ENCODE measurements at regions not wholly inside any gene's neighbourhood (a gene's known extent, or its start where the extent isn't known, plus 50 kb on each side); places are given as distances from the start of the nearest gene placed in this dataset.
"Not testable (repeated sequence)": the region's sequence is repeated elsewhere in the genome, so short reads cannot be mapped to it uniquely, and the experiment has no call there.

DNA sequence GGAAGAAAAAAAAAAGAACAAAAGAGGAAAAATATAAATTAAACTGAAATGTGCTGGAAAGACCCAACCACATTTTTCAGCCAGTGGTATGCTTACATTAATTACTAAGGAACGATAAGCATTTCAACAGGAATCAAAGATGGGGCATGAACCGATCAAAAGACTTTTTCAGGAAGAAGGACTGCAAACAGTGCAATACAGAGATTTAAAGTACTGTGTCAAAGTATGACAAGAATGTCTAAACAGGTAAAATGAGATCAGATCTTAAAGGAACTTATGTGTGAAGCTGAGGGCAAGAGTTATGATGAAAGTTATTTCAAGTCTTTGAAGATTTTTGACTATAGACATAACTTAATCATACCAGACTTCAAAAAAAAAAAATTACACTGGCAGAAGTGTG lies 1761.8 kb downstream of the SLITRK5 start:
- Histone ChIP-seq H3K27me3 (ENCODE audit: insufficient read depth, low read length) (no peaks in the 10 kb centered on the region), H3K4me3 (ENCODE audit: low read length) (no peak overlapping the region), H3K4me1 (ENCODE audit: insufficient read depth, low read length) (no peaks in the 10 kb centered on the region), H3K9me3 (ENCODE audit: low read depth, low read length) (no peaks in the 10 kb centered on the region)

DNA sequence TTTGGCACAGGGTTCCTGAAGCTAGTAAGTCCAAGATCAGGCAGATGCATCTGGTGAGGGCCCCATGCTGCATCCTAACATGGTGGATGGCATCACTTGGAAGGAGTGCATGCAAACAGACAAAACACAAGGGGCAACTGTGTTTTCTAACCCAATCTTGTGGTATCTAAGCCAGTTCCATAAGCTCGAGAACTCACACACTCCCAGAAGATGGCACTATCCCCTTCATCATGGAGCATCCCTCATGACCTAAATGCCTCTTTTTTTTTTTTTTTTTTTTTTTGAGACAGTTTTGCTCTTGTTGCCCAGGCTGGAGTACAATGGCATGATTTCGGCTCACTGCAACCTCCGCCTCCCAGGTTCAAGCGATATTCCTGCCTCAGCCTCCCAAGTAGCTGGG lies 1763.5 kb downstream of the SLITRK5 start:
- H3K4me3 ChIP-seq (ENCODE audit: low read length); H3K27me3 ChIP-seq (ENCODE audit: insufficient read depth, low read length); H3K9me3 ChIP-seq (ENCODE audit: low read depth, low read length); H3K4me1 ChIP-seq (ENCODE audit: insufficient read depth, low read length): not testable (repeated sequence)

DNA sequence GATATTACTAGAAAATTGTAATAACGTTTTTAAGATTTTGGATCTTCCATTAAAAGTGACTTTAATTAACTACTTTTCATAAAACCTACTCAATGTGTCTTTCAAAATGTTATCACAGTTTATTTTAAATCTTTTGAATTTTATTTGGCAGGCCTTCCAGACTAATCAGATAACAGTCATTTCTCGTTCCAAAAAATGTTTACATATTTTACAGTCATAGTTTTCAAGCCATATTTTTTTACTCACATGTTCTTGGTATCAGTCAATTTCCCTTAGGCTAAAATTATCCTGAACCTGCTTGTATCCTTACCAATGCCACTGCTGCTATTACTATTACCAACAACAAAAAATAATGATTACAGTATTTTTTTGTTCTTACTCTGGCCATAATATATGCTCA lies 1783.5 kb downstream of the SLITRK5 start:
- no peak overlapping the region for H3K4me3 ChIP-seq (ENCODE audit: low read length)
- H3K27me3 ChIP-seq (ENCODE audit: insufficient read depth, low read length) = no peaks in the 10 kb centered on the region

DNA sequence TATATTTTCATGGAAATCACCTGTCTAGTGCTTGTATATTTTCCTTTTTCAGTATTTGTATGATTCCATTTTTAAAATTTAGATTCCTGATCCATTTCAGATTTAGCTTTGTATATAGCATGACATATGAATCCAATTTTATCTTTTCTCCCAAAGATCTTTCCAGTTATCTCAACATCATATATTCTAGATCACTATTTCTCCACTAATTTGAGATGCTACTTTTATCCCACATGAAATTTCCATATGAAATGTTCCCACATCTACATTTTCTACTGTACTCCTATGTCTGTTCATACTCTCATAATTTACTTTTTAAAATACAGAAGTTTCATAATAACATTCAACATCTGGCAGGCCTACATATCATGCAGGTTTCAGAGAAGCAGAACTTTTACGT lies 1784.1 kb downstream of the SLITRK5 start:
- Histone ChIP-seq H3K4me3 (ENCODE audit: low read length) (no peak overlapping the region), H3K27me3 (ENCODE audit: insufficient read depth, low read length) (no peaks in the 10 kb centered on the region)

More for the DNA sequence above, 1783.5 kb downstream of the SLITRK5 start:
- H3K4me1 ChIP-seq (ENCODE audit: insufficient read depth, low read length) = no peaks in the 10 kb centered on the region
- H3K9me3 ChIP-seq (ENCODE audit: low read depth, low read length) = peaks cover 8% of the 10 kb centered on the region

DNA sequence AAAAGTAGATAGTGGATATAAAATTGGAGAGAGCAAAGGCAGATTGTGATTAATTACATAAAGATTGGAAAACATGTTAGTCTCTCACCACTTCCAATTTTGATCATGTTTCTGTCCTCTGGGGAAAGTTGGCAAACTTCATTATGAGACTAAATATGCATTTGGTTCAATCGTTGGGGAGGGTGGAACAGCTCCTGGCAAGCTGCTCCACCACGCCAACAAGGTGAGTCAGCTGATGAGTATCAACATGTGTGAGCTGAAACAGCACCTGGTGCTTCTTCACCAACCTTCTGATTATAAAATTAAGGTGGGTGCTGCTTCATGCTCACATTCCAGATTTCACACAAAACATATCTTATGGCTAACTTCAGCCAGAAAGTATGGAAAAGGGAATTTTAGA lies 1784.6 kb downstream of the SLITRK5 start:
- no peaks in the 10 kb centered on the region for H3K4me1 ChIP-seq (ENCODE audit: insufficient read depth, low read length)
- H3K4me3 ChIP-seq (ENCODE audit: low read length) = no peak overlapping the region
- no peaks in the 10 kb centered on the region for H3K27me3 ChIP-seq (ENCODE audit: insufficient read depth, low read length)
- H3K9me3 ChIP-seq (ENCODE audit: low read depth, low read length) = peaks cover 7% of the 10 kb centered on the region

More for the DNA sequence above, 1784.1 kb downstream of the SLITRK5 start:
- Histone ChIP-seq H3K4me1 (ENCODE audit: insufficient read depth, low read length) (no peaks in the 10 kb centered on the region), H3K9me3 (ENCODE audit: low read depth, low read length) (peaks cover 8% of the 10 kb centered on the region)

DNA sequence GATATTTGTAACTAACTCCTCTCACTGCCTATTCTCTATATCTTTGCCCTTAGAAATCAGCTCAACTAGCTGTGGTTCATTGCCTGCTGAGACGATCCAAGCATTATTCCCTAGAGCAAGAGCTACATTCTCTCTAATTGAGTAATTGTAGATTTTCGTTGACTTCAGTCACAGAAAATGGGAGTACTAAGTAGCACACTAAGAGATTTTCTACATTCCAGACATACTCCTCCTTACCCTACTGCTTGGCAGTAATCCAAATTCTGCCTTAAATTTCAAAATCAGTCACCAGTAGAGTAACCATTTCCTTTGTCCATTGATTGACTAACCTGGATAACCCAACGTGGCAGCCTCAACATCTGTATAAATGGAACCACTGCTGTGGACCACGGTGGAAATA lies 1786.8 kb downstream of the SLITRK5 start:
- Histone ChIP-seq H3K4me3 (ENCODE audit: low read length) (no peak overlapping the region), H3K4me1 (ENCODE audit: insufficient read depth, low read length) (no peaks in the 10 kb centered on the region), H3K9me3 (ENCODE audit: low read depth, low read length) (no peaks in the 10 kb centered on the region), H3K27me3 (ENCODE audit: insufficient read depth, low read length) (no peaks in the 10 kb centered on the region)

DNA sequence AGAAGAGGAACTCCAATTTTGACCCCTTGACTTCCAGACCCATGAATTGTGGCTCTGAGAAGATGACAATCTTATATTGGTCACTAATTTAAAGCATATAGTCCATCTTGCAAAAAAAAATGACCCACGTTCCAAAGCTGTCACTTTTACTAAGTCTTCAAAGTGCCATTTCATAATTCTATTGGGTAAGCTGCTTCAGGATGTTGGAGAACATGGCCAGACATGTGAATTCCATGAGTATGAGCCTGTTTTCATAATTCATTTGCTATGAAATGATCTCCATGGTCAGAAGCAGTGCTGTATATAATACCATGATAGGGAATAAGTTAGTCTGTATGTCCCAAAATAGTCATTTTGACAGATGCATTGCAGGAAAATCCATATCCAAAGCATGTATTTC lies 1787.3 kb downstream of the SLITRK5 start:
- no peaks in the 10 kb centered on the region for H3K9me3 ChIP-seq (ENCODE audit: low read depth, low read length)
- H3K4me1 ChIP-seq (ENCODE audit: insufficient read depth, low read length) = no peaks in the 10 kb centered on the region
- H3K4me3 ChIP-seq (ENCODE audit: low read length) = no peak overlapping the region
- H3K27me3 ChIP-seq (ENCODE audit: insufficient read depth, low read length) = no peaks in the 10 kb centered on the region

DNA sequence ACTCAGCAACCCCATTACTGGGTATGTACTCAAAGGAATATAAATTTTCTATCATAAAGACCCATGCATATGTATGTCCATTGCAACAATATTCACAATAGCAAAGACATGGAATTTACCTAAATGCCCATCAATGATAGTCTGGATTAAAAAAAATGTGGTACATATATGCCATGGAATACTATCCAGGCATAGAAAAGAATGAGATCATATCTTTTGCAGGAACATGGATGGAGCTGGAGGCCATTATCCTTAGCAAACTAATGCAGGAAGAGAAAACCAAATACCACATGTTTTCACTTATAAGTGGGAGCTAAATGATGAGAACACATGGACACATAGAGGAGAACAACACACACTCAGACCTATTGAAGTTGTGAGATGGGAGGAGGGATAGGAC lies 1789.7 kb downstream of the SLITRK5 start:
- H3K4me3 ChIP-seq (ENCODE audit: low read length); H3K27me3 ChIP-seq (ENCODE audit: insufficient read depth, low read length); H3K9me3 ChIP-seq (ENCODE audit: low read depth, low read length): not testable (repeated sequence)

DNA sequence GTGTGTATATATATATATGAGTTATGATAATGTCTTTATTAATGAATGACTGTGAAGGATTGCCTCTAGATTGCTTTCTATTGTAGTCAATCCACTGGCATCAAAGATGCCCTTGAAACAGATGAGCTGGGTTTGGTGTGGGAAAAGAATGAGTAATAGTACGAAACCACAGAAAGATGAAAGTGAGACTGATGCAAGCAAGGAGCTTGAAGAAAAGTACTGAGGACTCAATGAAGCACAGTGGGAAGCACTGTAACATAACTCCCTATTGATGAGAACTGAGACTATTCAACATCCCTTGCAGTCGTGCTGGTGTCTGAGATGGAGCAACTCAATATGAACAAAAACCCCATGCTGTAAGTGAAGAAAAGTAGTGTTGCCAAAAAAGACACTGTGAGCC lies 1794.2 kb downstream of the SLITRK5 start:
- Histone ChIP-seq H3K4me1 (ENCODE audit: insufficient read depth, low read length) (no peaks in the 10 kb centered on the region), H3K27me3 (ENCODE audit: insufficient read depth, low read length) (no peaks in the 10 kb centered on the region), H3K9me3 (ENCODE audit: low read depth, low read length) (peaks cover 5% of the 10 kb centered on the region)

More for the DNA sequence above, 1789.7 kb downstream of the SLITRK5 start:
- not testable (repeated sequence) for H3K4me1 ChIP-seq (ENCODE audit: insufficient read depth, low read length)

DNA sequence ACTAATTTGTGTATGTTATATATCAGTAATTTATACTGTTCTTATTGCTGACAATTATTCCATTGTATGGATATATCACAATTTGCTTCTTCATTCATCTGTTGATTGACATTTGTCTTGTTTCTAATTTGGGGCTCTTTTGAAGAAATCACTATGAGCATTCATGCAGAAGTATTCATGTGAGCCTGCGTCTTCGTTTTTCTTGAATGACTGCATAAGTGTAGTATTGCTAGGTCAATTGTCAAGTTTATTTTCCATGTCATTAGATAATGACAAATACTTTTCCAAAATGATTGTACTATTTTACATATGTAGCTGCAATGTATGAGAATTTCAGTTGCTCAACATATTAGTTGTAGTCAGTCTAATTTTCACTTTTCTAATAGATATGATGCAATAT lies 1796.9 kb downstream of the SLITRK5 start:
- Histone ChIP-seq H3K9me3 (ENCODE audit: low read depth, low read length) (peaks cover 27% of the 10 kb centered on the region), H3K4me1 (ENCODE audit: insufficient read depth, low read length) (no peaks in the 10 kb centered on the region), H3K4me3 (ENCODE audit: low read length) (no peak overlapping the region), H3K27me3 (ENCODE audit: insufficient read depth, low read length) (no peaks in the 10 kb centered on the region)

More for the DNA sequence above, 1794.2 kb downstream of the SLITRK5 start:
- H3K4me3 ChIP-seq (ENCODE audit: low read length) = no peak overlapping the region

DNA sequence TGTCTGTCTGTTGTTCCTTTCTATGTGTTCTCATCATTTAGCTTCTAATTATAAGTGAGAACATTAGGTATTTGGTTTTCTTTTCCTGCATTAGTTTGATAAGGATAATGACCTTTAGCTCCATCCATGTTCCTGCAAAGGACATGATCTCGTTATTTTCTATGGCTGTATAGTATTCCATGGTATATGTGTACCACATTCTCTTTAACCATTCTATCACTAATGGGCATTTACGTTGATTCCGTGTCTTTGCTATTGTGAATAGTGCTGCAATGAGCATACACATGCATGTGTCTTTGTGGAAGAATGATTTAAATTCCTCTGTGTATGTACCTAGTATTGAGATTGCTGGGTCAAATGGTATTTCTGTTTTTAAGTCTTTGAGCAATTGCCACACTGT lies 1799.7 kb downstream of the SLITRK5 start:
- no peaks in the 10 kb centered on the region for H3K4me1 ChIP-seq (ENCODE audit: insufficient read depth, low read length)
- no peaks in the 10 kb centered on the region for H3K27me3 ChIP-seq (ENCODE audit: insufficient read depth, low read length)
- H3K4me3 ChIP-seq (ENCODE audit: low read length) = no peak overlapping the region
- peaks cover 49% of the 10 kb centered on the region for H3K9me3 ChIP-seq (ENCODE audit: low read depth, low read length)

DNA sequence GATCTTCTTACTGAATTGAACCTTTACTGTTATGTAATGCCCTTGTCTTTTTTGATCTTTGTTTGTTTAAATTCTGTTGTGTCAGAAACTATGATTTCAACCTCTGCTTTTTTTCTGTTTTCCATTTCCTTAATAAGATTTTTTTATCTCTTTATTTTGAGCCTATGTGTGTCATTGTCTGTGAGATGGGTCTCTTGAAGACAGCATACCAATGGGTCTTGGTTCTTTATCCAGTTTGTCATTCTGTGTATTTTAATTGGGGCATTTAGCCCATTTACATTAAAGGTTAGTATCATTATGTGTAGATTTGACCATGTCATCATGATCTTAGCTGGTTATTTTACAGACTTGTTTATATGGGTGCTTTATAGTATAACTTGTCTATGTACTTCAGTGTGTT lies 1803.3 kb downstream of the SLITRK5 start:
- no peaks in the 10 kb centered on the region for H3K27me3 ChIP-seq (ENCODE audit: insufficient read depth, low read length)
- H3K4me3 ChIP-seq (ENCODE audit: low read length) = no peak overlapping the region
- peaks cover 45% of the 10 kb centered on the region for H3K9me3 ChIP-seq (ENCODE audit: low read depth, low read length)
- H3K4me1 ChIP-seq (ENCODE audit: insufficient read depth, low read length) = no peaks in the 10 kb centered on the region

DNA sequence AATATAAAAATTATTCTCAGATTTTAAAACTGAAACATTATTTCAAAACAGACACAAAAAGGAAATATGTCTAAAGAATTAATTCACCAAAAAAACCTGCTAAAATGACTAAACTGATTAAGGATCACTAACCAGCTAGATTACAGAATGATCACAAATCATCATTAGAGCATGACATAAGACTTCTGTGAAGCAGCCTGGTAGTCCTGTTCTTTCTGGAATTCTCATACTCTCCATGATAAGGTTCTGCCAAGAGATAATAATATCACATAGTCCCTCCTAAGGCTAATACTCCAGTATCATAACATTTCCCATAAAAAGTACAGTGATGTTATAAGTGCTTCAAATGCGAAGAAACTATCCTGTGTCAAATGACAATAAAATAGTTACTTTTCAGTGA lies 1814.9 kb downstream of the SLITRK5 start:
- no peaks in the 10 kb centered on the region for H3K27me3 ChIP-seq (ENCODE audit: insufficient read depth, low read length)
- no peak overlapping the region for H3K4me3 ChIP-seq (ENCODE audit: low read length)
- H3K4me1 ChIP-seq (ENCODE audit: insufficient read depth, low read length) = no peaks in the 10 kb centered on the region
- no peaks in the 10 kb centered on the region for H3K9me3 ChIP-seq (ENCODE audit: low read depth, low read length)

DNA sequence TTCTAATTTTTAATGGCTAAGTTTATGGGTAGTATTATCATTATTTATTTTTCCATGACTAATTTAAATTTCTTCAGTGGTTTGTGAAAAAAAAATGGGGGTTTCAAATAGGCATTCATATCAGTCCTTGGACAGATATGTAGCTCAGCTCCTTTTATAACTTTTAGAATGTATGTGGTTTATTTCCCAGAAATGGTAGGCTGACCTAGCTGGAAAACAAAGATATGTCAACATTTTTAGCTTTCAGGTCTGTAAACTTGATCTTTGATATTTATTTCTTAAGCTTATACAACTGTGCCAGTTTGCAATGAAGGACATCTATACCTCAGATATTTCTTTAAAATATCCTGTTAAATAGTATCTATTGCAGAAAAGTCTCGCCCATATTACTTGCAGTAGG lies 1815.5 kb downstream of the SLITRK5 start:
- no peaks in the 10 kb centered on the region for H3K9me3 ChIP-seq (ENCODE audit: low read depth, low read length)
- no peaks in the 10 kb centered on the region for H3K27me3 ChIP-seq (ENCODE audit: insufficient read depth, low read length)
- H3K4me3 ChIP-seq (ENCODE audit: low read length) = no peak overlapping the region
- H3K4me1 ChIP-seq (ENCODE audit: insufficient read depth, low read length) = no peaks in the 10 kb centered on the region

DNA sequence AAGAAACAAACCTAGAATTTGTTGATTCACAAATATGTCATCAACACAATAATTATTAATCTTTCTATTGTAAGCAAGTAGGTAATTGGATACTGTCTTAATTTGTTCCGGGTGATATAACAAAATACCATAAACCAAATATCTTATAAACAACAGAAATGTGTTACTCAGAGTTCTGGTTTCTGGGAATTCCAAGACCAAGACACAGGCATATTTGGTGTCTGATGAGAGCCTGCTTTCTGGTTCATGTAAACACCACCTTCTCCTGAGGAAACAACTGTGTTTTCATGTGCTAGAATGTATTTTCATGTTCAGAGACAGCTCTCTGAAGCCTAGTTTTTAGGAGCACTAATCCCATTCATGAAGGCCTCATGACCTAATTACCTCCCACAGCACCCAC lies 1819.5 kb downstream of the SLITRK5 start:
- no peak overlapping the region for H3K4me3 ChIP-seq (ENCODE audit: low read length)
- H3K4me1 ChIP-seq (ENCODE audit: insufficient read depth, low read length) = no peaks in the 10 kb centered on the region
- H3K9me3 ChIP-seq (ENCODE audit: low read depth, low read length) = no peaks in the 10 kb centered on the region
- no peaks in the 10 kb centered on the region for H3K27me3 ChIP-seq (ENCODE audit: insufficient read depth, low read length)

DNA sequence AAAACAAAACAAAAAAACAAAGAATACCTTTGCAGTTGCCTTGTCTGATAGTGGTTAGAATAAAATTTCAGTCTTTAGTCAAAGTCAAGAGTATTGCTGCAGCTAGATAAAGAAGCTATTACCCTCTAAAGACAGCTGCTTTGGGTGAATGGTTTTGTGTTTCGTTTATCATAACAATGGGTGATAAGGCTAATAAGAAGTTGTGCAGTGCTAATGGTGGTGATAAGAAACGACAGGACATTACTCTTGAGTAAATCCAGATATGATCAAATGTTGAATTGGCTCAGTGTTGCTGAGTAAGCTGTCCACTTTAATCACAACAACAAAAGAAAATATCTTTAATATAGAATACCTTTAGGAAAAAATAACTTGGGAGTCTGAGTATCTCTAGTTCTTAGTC lies 1825.3 kb downstream of the SLITRK5 start:
- Histone ChIP-seq H3K4me1 (ENCODE audit: insufficient read depth, low read length) (no peaks in the 10 kb centered on the region), H3K4me3 (ENCODE audit: low read length) (no peak overlapping the region), H3K27me3 (ENCODE audit: insufficient read depth, low read length) (no peaks in the 10 kb centered on the region), H3K9me3 (ENCODE audit: low read depth, low read length) (no peaks in the 10 kb centered on the region)

DNA sequence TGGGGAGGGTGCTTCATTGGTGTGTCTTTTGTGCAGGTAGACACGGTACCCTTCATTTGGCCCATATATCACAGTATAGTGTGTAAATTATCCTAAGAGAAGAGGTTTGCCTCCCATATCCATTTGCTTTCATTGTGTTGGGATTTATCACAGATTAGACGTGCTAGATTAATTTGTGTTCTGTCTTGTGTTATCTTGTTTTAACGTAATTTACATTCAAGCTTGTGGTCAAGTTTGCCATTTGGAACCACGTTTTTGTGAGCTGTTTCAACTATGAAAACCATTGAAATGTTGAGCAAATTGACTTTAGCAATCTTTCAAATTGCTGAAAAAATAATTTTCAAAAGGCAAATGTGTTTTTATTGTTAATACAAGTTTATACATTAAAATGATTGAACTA lies 1826.5 kb downstream of the SLITRK5 start:
- Histone ChIP-seq H3K9me3 (ENCODE audit: low read depth, low read length) (no peaks in the 10 kb centered on the region), H3K4me1 (ENCODE audit: insufficient read depth, low read length) (no peaks in the 10 kb centered on the region), H3K4me3 (ENCODE audit: low read length) (no peak overlapping the region), H3K27me3 (ENCODE audit: insufficient read depth, low read length) (no peaks in the 10 kb centered on the region)

Data from mononuclear cell (primary cell).